Activated CD4-positive, CD25-positive, alpha-beta regulatory T cell treated with anti-CD3 and anti-CD28 coated beads, Interleukin-2, amount 50 U/mL, for 24 hours (primary cell): ENCODE measurements at regions not wholly inside any gene's neighbourhood (a gene's known extent, or its start where the extent isn't known, plus 50 kb on each side); places are given as distances from the start of the nearest gene placed in this dataset.
"Not testable (repeated sequence)": the region's sequence is repeated elsewhere in the genome, so short reads cannot be mapped to it uniquely, and the experiment has no call there.

Experiments used
- ATAC-seq, 2 donors: fragments of 150-1000 bp; cut with Tn5 transposase; one replicate each; pipeline ENCODE4 v1.10.0; 2021; ENCODE audit warnings: mild to moderate bottlenecking in 1 of 2, moderate library complexity in 1 of 2

DNA sequence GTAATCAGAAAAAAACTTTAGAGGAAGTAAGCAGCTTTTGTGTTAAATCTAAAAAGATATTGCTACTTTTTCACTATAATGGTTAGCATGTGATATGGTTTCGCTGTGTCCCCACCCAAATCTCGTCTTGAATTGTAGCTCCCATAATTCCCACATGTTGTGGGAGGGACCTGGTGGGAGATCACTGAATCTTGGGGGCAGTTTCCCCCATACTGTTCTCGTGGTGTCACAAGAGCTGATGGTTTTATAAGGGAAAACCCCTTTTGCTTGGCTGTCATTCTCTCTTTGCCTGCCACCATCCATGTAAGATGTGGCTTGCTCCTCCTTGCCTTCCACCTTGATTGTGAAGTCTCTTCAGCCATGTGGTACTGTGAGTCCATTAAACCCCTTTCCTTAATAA is 117.1 kb downstream of the KCNJ2 start:
- ATAC-seq, result no peak

DNA sequence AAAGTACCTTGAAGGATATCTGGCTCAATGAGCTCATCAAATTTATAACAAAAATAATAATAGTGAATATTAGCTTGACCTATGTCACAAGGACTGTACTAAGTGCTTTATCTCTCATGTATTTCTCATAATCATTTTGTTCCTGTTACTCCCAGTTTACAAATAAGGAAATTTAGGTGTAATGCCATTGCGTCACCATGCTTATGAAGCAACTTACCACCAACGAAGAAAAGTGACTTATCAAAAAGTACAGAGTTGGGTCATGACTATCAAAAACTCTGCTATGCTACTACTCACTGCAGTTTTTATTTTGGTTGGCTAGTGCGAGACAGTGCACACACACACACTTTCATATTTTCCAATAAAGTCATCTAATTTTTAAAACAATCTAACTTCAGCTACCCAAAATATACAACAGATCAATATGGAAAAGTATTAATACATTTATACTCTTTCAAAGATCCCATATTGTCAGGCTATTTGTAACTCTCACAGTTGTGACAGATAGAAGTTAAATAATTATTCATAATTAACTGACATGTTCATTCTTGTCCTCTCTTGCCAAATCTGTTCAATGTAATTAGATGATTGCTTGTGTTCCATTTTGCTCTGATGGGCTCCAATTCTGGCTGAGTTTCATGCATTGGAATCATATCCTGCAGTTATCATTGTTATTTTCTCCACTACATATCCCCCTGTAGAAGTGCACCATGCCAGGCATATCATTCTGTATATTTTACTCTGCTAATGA is 119.4 kb downstream of the KCNJ2 start:
- no peak for ATAC-seq

DNA sequence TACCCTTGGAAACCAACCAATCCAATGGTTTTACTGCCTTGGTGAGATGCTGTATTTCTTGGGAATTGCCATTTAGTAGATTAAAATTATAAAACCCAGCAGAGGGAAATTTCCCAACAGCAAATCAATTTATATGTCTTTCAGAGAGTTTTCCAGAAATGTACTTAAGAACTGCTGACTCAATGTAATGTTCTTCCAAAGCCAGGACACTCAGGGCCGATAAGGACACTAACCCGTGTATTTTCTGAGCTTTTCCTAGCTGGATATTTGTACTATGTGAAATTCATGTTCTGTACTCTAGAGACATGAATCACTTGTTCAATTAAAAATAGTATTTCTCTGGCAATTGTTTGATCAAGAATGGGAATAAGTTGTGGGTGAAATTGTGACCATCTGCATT is 121.4 kb downstream of the KCNJ2 start:
- ATAC-seq, result no peak

DNA sequence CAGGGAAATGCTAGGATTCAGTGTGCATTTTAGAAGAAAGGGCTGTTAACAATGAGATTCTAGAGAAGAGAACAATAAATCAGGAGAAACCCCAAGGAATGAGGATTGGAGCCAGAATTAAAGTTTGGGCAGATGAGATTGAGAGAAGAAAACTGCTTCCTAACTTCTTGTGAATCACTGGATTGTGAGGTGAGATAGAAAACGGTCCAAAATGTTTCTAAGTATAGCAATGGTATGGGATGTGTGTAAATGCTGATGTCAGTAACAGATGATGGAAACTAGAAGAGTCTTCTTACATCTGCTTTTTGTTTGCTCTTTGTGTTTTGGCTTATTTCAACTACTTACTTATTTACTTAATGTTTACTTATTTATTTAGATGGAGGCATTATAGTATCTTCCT is 123.0 kb downstream of the KCNJ2 start:
- ATAC-seq, result no peak

DNA sequence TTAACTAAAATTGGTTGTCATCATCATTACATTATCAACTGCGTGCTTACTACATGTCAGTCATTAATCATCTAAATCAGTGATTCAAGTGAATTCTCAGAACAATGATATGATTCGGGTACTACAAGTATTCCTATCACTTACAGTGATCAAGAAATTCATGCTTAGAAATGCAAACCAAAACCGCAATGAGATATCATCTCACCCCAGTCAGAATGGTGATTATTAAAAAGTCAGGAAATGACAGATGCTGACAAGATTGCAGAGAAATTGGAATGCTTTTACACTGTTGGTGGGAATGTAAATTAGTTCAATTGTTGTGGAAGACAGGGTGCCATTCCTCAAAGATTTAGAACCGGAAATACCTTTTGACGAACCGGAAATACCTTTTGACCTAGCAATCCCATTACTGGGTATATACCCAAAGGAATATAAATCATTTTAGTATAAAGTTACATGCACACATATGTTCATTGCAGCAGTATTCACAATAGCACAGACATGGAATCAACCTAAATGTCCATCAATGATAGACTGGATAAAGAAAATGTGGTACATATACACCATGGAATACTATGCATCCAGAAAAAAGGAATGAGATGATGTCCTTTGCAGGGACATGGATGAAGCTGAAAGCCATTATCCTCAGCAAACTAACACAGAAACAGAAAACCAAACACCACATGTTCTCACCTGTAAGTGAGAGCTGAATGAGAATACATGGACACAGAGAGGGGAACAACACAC is 124.4 kb downstream of the KCNJ2 start:
- ATAC-seq, result not testable (repeated sequence)

DNA sequence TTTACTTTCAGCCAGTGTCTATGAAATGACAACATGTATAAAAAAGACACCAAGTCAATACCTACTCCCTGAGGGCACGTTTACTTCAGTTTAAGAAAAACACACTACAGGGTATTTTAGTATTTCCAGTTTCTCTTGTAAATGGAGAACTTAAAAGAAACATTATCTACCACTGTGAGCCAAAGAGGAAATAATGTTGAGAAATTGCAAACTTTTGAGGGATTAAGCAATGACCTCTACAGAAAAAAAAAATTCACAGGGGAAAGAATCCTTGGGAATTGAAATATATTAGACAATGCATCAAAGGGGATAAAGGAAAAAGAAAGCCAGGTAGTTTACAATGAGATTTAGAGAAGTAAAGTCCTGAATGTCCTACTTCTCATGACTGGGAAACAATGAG is 126.0 kb downstream of the KCNJ2 start:
- ATAC-seq, result no peak

DNA sequence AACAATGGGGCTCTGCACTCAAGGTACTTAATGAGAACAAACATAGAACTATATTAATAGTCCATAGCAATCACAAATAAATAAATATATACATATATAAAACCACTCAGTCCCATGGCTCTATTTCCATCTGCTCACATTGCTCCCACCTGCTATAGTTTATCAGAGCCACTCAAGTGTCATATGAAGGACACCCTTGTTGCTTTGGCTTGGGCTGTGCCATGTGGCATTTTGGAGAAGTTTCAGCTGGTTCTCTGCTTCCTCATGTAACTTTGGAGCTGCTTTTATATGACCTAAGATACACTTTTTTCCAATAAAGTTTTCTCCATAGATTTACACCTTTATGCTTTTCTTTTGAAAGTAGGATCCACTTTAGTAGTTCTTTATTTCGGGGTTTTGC is 126.4 kb downstream of the KCNJ2 start:
- ATAC-seq, result no peak

DNA sequence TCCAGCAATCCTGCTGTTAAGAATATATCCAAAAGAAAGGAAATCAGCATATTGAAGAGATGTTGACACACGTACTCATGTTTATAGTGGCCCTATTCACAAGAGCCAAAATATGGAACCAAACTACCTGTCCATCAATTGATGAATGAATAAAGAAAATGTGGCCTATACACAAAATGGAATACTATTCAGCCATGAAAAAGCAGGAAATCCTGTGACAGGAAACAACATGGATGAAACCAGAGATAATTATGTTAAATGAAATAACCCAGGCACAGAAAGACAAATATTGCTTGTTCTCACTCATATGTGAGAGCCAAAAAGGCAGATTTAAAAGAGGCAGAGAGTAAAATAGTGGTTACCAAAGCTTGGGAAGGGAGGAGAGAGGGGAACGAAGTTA is 127.1 kb downstream of the KCNJ2 start:
- ATAC-seq, result no peak

DNA sequence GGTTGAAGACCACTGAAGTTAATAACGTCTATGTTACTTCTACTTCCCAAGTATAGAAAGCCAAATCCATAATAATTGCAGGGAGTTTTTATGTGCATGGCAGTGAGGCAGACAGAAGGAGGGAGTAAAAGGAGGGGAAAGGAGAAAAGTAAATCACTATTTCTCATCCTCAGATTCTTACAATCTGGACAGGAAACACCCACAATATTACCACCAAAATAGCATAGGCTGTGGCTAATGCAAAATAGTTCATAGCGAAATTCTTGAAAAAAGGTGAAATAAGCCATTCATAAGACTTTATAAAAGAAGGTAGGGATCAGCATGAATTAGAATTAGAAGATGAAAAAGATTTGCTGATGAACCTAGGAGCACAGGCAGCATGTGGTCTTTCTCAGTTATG is 128.1 kb downstream of the KCNJ2 start:
- ATAC-seq, result no peak

DNA sequence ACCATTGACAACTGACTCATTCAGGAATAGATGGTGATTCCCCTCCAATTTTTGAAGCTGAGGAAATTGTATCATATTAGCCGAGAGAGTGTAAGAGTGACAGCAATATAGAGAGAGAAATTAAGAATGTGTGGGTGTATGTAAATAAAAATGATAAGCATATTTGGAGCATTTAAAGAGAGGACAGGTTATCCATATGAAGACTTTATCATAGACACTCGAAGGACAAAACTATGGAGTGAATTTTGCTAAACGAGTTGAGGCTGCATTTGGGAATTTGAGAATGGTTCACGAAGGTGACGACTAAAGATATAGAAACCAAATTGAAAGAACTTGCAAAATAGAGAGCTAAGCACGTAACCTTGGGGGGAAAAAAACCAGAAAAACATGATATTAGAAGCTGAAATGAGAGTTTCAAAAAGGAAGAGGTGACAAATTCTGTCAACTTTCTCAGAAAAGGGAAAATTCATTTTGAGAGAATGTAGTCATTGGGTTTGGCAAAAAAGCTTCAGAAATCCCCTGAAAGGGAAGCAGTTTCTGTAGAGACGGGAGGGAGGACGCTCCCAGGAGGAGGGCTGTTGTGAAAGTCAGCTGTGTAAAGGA is 129.7 kb downstream of the KCNJ2 start:
- no peak for ATAC-seq

DNA sequence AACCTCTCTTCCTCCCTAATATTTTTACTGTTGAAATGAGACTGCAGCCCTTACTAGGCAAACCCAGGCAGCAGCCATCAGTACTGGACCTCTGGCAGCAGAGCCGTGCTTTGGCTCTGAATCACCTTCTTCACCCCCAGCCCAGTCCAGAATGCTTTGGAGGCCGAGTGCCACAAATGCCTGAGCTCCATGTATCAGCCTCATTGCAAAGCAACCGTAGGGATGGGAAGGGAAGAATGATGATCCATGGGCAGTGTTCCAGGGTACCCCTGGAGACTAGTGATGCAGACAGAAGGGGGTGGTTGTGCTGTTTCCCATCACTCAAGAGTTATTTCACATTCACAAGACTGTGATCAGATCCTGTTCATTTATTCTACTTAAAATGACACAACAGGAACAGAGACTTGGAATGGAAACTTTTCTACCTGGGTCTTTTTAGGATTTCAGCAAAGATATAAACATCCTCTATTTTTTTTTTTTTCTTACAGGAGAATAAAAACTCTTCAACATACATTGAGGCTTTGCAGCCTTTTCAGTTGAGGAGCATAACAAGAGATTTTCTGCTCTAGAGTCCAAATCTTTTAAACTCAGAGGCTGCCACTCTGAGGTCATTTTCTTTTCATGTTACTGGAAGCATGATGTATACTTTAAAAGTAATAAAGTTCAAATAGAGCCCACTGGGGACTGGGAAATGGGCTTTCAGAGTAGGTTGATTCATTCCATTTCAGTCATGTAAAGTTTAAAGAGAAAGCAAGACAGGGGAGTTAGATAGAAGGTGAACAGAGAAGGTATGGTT is 138.3 kb downstream of the KCNJ2 start:
- ATAC-seq, result no peak

DNA sequence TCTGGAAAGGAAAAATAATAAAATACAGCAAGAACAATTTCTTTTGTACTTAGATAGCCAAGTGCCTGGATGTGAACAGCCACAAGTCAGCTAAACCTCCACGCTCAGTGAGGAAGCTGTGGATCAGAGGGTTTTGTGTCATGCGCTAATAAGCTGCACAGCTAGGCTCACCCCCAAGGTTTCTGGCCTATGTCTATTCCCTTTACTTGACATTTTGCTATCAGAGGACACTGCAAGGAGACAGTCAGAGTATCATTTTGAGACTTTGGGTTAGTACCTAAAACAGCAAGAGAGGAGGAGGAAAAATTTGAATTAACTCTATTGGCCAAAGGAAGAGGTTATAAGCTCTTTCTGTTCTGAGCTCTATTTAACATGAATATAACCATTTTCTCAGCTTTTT is 139.3 kb downstream of the KCNJ2 start:
- ATAC-seq, result no peak

DNA sequence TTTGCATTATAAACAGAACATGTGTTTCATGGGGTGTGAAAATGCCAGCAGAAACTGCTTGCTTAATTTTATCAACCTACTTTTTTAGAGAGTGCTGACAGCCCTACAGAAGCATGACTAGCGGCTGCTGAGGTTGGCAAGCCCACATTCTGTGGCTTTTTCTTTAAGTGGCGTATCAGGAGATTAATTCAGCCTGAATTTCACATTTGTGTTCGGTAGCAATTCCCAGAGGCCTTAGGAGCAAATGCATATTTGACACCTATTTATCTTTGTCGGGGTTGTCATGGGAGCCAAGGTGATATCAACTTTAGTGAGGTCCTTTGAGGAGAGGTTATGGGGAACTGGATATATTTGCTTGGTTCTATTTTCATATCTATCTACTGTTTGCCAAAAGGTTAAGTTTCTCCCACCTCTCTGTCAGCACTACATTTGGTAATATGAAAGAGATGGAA is 140.9 kb downstream of the KCNJ2 start:
- ATAC-seq, result no peak

DNA sequence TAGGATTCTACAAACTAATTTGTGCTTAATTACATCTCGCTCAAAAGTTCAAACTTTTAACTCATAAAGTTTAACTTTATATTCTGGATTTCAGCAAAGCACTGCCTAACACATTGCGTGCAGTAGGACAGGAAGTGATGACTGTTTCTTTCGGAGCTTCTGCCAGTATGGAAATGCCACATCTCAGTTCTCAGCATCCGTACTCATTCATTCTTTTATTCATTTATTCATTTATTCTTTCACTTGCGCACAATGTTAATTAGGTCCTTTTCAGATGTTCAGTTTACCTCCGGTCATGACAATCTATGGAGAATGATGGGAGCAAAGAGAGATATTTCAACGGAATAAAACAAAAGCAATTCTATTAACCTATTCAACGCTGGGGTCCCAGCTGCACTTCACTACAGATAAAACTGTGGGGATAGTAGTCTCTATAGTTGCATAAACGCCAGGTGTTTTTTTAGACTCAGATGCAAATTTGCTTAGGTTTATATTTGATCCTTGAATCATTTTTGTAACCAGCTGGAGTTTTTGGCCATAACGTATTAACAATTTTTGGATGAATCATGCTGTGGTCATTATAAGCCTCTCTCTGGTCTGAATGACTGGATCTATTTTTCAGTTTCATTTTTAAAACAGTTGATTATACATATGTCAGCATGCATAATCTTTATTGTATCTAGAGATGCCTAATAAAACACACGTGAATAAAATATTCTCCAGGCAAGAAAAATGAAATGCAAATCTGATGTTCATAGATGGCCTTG is 143.9 kb downstream of the KCNJ2 start:
- no peak for ATAC-seq

DNA sequence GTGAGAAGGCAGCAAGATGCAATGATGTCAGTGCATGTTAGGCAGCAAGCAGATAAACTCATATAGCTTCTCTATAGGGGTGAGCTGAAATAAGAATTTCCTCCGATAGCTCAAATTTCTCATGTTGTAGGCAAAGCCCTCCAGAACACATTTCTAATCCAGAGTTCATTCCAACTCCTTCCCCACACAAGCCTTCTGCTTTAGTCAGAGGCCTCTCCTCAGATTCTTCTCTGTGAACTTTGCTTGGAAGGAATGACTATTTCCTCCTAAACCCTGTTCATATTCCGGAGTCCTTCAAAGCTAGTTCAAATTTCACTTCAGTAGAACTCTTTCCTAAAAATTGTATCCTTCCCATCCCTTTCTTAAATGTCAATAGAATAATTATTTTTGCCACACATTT is 144.8 kb downstream of the KCNJ2 start:
- no peak for ATAC-seq

DNA sequence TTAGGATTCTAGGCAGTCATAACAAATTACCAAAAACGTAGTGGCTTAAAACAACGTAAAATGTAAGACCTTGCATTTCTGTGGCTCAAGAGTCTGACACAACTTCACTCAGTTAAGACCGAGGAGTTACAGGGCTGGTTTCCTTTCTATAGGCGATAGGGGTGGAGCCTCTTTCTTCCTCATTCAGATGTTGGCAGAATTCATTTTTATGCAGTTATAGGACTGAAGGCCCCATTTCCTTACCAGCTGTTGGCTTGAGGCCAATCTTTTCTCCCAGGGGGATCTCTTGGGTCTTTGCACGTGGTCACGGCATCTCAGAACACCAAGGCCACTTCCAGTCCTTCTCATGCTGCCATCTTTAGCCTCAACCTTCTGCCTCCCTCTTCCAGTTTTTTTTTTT is 145.2 kb downstream of the KCNJ2 start:
- ATAC-seq, result no peak

DNA sequence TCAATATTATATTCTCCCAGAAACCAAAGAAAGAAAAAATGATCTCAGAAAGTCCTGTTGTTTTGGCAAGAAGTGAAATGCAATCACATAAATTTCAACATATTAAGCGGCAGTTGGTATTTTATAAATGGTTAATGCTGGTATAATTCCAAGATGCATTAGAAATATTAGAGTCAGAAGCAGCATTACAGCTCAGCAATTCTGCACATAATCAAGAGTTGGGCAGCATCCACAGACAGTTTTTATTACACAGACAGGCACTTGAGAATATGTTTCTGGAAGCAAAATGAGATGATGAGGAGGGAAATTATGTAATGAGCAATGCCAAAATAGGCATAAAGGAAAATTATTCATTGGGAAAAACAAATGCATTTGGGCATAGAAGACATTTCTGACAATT is 148.1 kb downstream of the KCNJ2 start:
- ATAC-seq, result no peak

DNA sequence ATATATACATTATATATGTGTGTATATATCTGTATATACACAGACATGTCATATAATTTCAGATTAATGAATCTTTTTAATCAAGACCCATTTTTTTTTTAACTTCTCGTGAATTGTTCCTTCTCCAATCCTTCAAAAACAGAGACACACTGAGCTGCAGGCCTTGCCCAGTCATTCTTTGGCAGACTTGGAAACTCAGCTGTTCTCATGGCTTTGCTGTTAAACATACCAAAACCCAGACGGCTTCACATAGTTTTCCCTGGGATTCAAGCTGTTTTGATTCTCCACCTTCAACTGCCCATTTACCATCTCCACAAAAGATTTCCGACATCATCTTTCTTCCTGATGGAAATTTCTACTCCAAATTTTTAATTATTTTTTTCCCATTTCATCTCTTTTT is 148.7 kb downstream of the KCNJ2 start:
- ATAC-seq, result no peak

DNA sequence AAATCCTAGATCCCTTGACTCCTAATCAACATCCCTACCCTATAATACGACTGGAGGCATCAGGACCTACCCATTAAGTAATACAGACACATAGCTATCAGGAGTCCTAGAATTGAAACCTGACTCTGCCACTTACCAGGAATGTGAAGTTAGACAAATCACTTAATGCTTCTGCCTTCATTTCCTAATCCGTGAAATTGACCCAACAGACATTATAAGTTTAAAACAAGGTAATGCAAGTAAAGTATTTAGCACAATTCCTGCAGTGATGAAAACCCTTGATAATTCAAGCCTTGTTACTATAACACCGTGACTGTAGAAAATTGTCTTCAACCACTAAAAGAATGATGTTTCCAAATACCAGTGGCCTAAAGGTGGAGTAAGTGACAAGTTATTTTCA is 150.2 kb downstream of the KCNJ2 start:
- ATAC-seq, result no peak

DNA sequence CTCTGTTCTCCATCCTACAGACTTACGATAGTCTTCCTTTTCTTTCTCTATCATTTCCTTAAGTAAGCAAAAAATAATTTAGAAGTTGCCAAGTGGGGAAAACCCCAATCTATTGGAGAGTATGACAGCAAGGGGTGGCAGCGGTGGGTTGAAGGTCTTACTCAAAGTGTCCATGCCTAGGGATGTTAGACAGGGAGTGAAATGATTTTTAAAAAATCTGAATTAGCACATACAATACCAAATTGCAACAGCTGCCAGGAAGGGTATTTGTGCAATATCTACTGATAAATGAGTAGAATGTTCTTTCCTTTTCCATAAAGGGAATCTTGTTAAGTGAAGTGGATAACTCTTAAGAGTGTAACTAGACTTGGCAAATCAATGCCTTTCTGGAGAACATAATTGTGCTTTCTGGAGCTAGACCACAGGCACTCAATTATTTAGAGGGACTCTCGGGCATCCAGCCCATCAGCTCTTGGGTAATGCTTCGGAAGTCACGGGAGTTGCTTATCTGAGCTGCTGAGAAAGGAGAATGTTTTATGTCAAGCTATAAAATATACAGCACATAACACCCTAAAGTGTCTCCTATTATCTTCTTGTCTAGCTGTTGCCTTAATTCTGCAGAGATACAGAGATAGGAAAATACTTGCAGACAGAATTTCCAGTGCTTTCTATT is 151.5 kb downstream of the KCNJ2 start:
- ATAC-seq, result no peak

DNA sequence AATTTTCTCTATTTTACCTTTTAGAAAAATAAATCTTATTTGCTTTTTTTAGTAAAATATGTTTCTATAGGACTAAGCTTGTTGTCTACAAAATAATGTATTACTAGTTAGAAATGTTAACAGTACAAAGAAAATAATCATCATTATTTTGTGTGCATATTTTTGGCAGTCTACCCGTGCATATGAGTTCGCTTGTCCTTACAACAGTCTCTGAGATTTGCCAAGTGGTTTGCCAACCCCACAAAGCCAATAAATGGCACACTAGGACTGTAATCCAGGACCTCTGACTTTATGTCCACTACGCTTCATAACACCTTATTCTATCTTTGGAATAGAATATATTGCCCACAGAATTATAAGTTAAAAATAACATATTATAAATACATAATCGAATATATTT is 152.0 kb downstream of the KCNJ2 start:
- ATAC-seq, result no peak

DNA sequence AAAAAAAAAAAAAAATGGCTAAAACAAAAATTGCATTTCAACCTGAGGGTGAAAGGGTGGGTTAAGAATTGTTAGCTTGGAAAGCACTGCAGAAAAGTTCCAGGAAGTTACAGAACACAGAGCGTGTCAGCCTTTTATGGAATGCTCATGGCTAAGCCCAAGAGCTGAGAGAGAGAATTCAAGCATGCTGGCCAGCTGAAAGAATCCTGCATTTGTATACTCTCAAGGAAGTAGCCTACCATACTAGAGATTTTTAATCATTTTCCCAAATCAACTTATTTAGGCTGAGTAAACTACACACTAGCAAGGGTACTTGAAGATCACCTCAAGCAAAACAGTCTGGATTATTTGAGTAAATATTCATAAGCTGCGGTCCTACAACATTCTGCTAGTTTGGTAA is 153.9 kb downstream of the KCNJ2 start:
- ATAC-seq, result no peak
